A204.1 (cell line): ENCODE measurements at regions not wholly inside any gene's neighbourhood (a gene's known extent, or its start where the extent isn't known, plus 50 kb on each side); places are given as distances from the start of the nearest gene placed in this dataset.
"Not testable (repeated sequence)": the region's sequence is repeated elsewhere in the genome, so short reads cannot be mapped to it uniquely, and the experiment has no call there.

Experiments used
- FAIRE-seq: peaks from 2 replicates; lab custom pipeline; 2012; peaks lifted over from hg19 to GRCh38; lab: Jason Lieb, UNC

DNA sequence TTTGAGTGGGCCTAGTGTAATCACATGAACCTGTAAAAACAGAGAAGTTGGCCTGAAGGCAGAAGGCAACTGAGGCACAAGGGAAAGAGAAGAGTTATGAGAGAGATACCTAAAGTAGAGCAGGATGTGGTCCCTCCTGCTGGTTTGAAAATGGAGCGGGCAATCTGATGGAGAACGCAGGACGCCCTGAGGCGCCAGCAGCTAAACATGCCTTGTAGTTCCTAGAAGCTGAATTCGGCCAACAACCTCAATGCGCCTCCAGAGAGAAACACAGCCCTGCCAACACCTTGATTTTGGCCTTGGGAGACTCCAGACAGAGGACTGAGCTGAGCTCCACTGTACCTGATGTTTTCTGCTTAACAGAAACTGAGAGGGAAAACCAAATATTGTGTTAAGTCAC, 469.9 kb downstream of the SOCS6 start:
- no peak for FAIRE-seq

DNA sequence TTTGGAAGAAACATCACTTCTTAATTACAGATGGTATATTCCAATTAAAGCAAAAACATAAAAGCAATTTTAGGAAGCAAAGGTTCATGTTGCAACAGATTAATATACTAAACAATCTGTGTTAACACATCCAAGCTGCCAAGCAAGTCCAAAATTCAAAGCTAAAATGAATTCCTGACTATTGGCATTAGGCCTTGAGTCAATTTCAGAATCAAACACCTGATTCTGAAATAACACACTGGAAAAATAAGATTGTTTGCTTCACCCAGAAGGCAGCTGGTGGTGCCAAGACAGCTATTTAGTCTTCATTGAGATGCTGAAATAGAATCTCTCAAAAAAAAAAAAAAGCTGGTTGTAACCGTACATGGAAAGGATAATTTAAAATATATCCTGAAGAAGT, 465.6 kb downstream of the SOCS6 start:
- FAIRE-seq = no peak

DNA sequence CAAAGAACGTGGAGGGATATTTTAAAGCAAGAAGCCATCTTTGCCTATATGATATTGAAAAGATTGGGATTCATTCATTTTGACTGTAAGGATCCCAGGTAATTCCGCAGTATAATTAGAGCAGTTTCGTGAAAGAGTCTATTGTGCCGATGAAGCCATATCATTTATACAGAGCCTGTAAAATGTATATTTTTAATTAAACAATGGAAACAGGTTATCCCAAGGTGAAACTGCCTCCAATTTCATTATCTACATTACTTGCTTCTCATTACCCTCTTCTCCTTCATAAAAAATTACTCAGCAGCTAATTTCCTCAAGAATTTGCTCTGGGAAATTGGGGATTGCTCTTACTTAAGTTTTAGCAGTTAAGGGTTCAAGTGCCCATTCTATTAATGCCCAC, 444.1 kb downstream of the SOCS6 start:
- FAIRE-seq = no peak

DNA sequence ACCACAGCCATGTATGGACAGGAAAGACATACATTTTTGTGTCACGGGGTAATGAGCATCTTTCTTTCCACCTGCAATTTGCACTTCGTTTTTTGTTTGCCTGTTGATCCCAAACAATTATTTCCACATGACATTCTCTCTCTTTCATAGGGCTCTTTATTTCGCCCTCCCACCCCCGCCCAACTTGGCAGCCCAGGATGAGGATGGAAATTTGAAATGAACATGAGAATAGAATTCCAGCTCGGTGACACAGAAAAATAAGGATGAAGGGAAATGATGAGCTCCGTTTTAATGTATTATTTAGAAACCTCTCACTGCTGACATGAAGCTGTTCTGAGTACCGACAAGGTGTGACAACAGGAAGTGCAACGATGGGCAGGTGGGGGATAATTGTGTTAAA, 443.3 kb downstream of the SOCS6 start:
- no peak for FAIRE-seq

DNA sequence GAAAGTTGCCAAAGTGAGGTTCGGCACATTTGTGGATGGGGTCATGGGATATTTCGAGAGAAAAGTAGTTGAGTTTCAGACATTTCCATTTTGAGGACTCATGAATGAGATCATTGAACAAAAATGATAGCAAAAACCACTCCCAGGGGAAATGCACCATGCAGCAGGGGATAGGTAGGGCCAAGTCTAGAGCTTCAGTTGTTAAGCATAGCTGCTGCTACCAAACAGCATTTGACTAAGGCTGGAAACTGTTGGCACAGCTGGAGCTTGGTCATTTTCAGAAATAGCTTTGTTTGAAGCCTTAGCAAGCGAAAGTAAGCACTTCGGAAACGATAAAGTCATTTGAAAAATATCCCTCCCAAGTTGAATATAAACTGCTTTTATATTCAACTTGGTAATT, 431.8 kb downstream of the SOCS6 start:
- no peak for FAIRE-seq

DNA sequence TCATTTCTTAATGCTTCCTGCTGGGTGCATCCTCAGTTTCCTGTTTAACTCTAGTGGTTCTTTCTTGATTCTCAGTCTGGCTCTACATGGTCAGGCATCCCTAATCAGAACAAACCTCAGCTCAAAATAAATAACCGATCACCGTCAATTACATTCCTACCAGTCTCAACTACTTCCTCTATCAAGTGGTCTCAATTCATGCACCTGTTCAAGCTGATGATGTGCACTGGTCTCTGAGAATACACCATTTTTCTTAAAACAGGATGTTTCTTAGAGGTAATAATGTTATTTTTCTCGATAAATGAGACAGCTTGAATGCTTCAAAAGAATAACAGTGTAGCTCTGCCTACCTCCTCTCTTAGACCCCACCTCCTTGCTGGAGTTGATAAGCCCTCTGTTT, 420.9 kb downstream of the SOCS6 start:
- no peak for FAIRE-seq

DNA sequence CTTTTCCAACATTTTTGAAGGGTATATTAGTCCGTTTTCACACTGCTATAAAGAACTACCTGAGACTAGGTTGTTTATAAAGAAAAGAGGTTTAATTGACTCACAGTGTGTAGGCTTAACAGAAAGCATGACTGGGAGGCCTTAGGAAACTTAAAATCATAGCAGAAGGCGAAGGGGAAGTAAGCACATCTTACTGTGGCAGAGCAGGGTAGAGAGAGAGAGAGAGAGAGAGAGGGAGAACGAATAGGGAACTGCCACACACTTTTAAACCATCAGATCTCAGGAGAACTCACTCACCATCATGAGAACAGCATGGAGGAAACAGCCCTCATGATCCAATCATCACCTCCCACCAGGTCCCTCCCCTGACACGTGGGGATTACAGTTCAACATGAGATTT, 420.3 kb downstream of the SOCS6 start:
- FAIRE-seq = no peak

DNA sequence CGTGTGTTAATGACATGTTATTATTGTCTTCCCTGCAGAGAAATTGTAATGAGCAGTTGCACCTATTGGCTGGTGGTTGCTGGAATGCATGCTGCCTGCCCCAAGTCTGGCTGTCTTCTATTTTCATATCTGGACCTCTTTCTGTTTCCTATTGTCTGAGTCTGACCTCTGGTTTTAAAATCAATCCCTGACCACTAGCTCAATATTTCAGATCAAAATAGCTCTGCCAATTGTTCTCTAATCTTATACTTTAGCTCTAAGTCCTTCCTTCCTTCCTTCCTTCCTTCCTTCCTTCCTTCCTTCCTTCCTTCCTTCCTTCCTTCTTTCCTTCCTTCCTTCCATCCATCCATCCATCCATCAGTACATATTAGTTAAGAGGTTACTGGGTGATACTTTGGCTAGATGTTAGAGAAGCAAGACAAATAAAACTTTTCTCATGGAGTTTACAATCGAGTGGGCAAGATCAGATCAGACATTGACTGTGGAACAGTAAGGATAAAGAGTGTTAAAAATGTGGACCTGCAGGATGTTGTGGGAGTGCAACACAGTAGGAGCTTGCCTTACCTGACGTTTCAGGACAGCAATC, 417.1 kb downstream of the SOCS6 start:
- no peak for FAIRE-seq

DNA sequence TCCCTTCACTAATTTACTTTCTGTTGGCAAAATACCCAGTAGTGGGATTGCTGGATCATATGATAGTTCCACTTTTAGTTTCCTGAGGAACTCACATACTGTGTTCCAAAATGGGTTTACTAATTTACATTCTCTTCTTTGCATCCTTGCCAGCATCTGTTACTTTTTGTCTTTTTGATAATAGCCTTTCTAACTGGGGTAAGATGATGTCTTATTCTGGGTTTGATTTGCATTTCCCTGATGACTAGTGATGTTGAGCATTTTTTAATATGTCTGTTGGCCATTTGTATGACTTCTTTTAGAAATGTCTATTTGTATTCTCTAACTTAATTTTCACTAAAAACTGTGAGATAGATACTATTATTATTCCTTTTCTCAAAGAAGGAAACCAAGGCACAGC, 411.7 kb downstream of the SOCS6 start:
- FAIRE-seq = no peak

DNA sequence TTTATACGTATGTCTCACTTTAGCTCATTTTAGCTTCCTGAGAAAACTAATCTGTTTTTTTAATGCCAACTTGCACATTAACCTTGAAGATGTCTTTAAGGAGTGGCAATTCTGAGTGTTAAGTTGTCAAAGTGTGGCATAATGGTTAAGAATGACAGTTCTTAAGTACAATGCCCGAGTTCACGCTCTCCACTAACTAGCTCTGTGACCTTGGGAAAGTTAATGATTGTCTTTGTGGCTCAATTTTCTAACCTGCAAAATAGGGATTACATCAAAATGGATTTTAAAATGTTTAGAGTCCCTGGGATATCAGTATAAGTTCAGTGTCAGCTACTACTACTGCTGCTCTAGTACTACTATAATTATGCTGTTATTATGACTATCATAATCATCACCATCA, 409.7 kb downstream of the SOCS6 start:
- FAIRE-seq = no peak

DNA sequence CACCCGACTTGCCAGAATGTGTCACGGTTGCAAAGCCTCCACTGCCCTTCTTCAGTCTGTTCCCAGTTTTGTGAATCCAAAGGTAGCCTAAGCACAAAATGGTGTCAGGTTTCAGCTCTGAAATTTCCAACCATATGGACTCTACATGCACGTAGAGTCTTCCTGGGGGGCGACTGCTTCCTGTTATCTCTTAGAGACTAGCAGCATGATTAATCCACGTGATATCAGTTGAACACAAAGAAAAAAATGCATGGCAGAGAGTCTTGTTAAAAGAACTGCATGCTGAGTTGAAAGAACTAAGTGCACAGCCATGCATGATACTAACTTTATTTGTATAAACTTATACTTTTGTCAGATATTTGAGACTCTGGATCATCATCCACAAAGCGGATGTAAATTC, 404.4 kb downstream of the SOCS6 start:
- no peak for FAIRE-seq

DNA sequence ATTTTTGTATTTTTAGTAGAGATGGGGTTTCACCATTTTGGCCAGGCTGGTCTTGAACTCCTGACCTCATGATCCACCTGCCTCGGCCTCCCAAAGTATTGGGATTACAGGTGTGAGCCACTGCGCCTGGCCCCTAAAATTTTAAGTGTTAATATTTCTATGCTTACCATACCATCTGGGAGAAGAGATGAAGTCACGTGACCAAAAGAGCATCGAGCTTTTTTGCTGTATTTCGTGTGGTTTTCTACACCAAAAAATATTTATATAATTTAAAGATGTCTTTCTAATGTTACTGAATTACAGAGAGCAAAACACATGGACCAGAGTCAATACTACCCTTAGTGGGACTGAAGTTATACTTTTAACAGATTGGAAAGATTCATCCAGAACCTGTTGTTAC, 400.9 kb downstream of the SOCS6 start:
- FAIRE-seq = not testable (repeated sequence)

DNA sequence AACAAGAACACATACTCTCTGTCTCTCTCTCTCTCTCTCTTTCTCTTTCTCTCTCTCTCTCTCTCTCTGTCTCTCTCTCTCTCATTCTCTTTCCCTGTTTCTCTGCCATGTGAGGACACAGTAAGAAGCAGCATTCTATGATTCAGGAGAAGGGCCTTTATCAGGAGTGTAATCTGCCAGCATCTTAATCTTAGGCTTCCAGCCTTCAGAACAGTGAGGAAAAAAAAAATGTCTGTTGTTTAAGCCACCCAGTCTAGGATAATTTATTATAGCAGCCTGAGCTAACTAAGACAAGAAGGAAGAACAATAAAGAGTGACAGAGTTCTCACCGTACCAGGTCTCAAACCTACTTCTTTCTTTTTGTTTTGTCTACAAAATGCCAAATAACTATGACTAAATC, 399.4 kb downstream of the SOCS6 start:
- no peak for FAIRE-seq

DNA sequence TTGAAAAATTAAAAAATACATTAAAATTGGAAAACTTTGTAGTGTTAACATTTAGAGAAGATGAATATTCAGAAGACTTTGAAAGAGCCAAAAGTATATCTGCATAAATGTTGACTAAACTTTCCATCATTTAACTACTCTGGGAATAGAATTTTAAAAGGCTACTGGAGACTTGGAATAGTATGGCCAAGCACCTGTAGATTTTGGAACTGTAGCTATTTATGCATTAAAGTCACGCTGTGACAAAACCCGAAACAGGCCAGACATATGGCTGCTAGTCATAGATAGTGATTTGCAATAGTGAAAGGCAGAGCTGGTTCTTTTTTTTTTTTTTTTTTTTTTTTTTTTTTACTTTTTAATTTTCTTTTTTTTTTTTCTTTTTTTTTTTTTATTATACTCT, 396.0 kb downstream of the SOCS6 start:
- no peak for FAIRE-seq

DNA sequence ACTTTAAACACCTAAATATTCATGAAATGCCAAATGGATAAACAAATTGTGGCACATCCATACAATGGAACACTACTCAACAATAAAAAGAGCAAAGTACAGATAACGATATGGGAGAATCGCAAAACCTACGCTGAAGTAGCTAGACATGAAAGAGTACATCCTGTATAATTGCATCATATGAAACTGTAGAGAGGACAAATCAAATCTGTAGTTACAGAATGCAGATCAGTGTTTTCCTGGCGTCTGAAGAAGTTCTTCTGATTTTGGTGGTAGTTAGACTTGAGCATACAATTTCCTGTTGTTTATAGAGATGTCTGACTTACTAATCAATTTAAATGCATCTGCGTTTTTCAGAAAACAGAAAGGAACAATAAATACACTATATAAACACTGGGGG, 394.4 kb downstream of the SOCS6 start:
- FAIRE-seq = no peak

DNA sequence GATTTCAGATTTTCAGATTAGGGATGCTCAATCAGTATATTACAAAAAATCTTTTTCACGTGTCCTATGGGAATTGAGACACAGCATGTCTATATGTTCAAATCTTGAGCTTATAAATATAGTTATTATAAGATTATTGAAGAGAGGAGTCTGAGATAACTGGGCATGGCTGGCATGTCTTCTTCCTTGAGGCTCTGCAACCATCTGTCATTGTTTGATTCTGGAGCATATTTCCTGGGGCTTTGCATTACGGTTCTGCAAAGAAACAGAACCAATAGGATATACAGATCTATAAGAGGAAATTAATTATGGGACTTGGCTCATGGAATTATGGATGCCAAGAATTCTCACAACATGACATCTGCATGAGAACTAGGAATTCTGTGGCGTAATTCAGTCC, 386.1 kb downstream of the SOCS6 start:
- no peak for FAIRE-seq

DNA sequence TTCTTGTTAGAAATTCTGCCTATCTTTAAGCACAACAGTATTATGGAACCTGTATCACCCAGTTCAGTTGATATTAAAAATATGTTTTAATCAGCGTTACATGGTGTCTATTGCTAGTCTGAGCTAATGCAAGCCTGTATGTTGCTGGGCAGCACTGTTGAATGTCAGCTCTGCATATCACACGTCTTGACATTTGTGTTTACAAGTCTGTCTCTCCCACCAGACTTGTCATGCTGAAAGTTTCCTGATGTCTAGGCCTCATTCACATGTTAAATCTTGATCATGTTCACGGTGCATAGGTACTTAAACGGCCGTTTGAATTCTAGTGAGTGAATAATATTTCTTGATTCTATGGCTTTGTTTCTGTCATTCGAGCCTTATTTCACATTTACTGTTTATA, 385.0 kb downstream of the SOCS6 start:
- FAIRE-seq = no peak

DNA sequence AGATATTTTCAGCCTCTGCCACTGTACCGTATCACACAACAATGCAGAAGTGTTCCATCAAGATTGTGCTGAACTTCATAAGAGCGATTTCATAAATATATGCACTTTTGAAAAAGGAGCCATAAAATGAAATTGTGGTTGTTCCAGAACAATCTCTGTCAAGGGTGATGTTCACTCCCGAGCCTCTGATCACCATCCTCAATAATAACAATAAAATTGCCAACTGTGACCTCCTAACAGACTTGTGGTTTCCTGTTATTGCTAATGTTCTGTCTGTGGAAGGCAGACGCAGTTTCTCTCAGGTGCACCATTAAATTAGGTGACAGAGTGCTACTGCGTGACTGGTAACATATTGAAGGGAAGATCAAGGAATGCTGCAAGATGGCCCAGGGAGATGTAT, 383.7 kb downstream of the SOCS6 start:
- no peak for FAIRE-seq

DNA sequence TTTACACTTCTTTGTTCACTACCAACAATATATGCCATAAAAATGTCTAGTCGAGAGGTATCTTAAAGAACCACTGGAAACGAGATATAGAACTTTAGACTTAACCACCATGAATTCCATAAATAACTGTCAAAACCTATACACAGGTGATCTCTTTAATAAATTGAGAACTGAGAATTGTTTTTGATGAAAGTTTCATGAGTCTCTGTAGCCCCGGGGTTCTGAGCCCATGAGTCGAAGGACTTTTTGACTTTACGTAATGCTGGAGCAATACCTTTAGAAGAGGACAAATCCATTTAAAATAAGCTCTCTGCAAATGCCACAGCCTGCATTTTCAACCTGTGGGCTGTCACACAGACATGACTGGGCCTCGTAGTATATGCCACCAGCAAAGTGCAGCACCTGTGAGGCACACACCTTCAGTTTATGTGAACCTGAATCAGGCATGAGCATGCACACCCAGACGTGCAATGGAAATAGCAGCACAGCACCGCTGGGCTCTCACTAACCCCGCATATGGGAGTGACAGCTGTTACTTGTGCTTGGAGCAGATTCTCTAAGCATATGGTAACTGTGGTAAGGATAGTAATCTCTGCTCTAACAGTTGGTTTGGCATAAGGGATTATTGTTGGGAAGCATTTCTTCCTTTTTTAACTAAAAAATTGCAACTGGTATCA, 383.2 kb downstream of the SOCS6 start:
- FAIRE-seq = no peak

DNA sequence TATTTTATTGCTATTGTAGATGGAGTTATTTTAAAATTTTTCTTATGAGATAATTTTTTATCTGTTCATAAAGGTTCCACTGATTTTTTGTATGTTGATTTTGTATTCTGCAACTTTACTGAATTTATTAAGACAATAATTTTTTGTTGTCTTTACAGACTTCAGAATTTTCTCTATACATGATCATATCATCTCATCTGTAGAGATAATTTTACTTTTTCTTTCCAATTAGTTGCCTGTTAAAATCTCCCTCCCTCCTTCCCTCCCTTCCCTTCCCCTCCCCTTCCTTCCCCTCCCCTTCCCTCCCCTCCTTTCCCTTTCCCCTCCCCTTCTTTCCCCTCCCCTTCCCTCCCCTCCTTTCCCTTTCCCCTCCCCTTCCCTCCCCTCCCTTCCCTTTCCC, 378.1 kb downstream of the SOCS6 start:
- FAIRE-seq = no peak

DNA sequence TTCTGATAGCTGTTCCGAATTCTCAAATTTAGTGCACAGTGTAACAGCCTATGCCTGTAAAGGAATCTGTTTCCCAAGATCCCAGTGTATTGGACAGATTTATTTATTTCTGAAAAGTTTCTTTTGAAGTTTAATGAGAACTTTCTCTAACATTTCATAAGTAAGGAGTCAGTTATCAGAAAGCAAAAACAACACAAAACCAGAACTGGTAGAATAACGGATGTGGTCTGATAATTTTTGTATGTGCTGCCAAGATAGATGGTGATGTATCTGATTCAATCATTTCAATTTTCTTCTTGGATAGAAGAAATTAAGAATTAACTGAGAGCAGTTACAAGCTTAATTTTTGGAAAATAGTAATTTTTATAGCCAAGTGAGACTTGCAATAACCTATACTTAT, 374.3 kb downstream of the SOCS6 start:
- no peak for FAIRE-seq

DNA sequence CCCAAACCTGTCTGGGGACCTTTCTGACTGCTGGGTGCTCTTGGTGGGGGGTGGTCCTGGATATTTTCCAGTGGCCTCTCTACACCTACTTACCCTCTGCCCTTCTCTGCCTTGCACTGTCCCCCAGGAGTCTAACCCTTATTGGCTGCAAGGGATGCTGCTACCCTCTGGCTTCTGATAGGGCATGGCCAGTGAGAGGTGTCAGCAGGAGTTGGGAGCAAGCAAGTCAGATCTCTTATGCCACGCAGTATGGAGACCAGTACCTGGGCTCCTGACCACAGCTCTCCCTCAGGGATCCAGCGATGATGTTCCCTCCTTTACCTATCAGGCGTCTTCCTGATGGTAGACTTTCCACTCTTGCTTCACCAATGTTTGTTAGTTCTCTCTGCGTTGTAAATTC, 373.7 kb downstream of the SOCS6 start:
- FAIRE-seq = no peak

DNA sequence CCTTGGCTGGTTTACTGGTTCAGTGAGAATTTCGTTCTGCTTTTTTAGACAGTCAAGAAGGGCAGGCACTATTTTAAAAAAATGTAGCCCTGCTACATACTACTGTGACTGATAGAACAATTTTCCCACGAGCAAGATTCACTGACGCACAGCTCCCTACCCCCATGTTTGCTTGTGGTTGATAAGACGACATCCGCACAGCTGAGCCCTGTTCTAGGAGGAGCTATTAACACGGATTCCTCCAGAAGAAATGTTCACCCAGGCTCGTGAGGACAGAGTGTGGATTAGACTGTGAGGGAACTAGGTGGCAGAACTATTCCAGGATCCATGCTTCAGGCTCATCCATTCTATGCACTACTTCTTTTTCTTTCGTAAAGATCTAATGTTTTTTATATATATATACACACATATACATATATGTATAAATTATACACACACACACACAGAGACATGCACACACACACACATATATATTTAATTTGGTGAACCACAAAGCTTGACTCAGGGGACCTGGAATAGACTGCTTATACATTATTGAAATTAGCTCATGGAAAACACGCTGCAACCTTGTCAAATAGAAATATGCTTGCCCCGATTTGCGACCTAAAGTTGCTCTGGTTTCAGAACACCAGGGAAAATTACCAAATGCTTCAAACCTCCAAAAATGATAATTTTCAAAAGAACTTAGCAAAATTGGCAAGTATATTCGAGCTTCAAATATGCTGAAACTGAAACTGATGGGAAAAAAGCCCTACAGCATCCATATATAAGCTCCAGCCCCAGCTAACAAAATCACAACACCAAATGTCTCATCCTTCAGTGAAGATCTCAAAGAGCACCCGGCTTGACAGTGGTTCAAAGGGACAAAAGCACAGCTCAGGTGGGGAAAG, 370.4 kb downstream of the SOCS6 start:
- no peak for FAIRE-seq

DNA sequence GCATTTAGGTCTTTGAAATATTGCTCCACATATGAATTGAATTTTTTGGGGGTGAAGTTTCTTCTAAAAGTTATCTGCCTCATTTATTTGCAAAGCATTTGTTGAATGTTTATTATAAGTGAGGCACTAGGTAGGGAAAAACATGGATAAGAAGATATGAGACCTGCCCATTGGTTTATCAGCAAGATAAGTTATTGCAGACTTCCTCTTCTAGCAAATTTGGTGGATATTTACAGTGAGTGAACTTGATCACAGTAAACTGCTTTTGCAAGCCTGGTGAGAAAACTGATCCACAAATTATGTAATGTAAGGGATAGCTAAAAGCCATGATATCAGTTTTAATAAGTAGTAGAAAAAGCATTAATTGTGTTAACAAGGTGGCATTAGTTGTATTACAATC, 364.8 kb downstream of the SOCS6 start:
- no peak for FAIRE-seq
